HL-60/S4 (cell line): ENCODE measurements at regions not wholly inside any gene's neighbourhood (a gene's known extent, or its start where the extent isn't known, plus 50 kb on each side); places are given as distances from the start of the nearest gene placed in this dataset.

Experiments
- in situ Hi-C: fragments of 300-500 bp; cut with MboI; formaldehyde crosslinking; loops from 2 replicates; pipeline ENCODE4 v1.14.3; 2022; ENCODE audit warnings: low sequenced_read_pairs

DNA sequence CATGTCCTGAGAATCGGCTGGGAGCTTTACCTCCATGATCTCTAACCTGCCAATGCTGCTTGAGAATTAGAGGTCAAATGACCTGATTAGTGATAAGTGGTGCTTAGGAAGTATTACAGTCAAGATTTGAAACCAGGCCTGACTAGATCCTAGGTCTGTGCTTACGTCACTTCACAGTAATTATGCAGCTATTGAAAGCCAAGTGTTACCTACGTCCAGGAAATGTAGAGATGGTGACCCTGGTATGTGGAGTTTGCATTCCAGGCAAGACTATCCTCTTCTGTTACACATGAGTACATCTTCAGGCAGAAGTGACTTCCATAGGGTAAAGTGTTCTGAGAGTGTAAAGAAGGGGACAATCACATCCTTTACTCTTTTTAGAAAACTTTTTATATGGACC lies 530.4 kb upstream of the TENM4 start:
- in situ Hi-C loops, result no loop called here

GRCh38 chr11:79966592-79966991 lies 525.8 kb upstream of the TENM4 start:
- in situ Hi-C loops, result no loop called here

DNA sequence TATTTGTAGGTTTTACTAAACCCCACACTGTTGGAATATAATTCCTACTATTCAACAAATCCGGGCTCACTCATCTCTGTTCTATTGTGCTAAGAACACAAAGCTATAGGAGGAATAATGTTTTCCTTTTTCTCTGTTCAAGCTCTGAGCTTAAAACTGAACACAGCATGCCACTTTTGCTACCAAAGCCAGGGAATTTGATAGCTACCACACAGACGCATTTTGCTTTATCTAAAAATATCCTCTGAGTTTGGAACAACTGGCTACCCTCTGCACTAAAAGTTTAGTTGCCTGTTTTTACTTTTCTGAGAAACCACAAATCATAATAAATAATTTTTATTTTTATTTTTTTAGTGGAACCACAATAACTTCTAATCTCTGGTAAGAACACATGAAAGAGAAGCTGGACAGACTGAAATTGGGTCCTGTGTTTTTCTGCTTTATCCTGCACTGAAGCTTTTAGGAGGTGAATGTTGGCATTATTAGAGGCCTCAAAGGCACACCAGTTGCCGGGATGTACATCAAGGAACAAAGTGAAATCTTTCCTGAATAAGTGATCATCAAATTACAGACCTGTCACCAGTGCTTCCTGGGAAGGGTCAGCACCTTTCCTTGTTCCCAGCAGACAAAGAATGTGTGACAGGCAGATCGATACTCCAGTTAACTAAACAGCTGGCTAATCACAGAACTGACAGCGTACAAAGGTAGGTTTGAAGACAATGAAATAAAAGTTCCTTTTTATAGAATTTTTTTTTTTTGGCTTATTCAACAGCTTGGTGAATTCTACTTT lies 523.2 kb upstream of the TENM4 start:
- in situ Hi-C loops, result no loop called here

DNA sequence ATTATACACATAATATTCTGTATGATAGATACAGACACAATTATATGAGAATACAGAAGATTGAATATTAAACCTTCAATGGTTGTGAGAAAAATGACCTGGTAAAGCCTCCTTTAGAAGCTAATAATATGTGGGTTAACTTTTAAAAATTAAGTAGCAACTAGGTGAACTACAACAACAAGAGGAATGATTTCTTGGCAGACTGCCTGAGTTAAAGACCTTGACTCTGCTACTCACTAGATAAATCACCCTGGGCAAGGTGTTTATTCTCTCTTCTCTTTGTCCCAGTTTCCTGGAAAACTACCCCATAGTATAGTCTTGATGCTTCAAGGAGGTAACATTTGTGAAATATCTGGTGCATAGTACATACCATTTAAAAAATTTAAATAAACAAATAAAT lies 519.6 kb upstream of the TENM4 start:
- in situ Hi-C loops, result no loop called here

- in situ Hi-C loops, result no loop called here
Observed at GRCh38 chr11:79959318-79959717, 518.5 kb upstream of the TENM4 start.

DNA sequence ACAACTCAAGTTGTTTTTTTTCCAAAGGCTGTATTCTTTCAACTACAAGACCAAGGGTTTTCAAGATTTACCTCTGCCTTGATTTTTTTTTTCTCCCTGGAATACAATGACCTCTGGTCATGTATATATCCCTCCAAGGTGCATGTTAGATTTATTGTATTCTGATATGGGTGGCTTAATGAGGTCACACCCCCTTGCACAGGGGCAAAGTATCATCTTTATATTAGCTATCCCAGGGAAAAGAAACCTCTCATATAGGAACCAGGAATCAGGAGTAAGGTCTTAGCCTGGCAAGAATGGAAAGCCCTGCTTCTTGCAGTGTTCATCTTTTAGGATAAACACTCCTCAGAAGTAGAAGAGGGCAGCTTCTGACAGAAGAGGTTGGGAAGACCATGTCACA lies 516.9 kb upstream of the TENM4 start:
- in situ Hi-C loops, result no loop called here

DNA sequence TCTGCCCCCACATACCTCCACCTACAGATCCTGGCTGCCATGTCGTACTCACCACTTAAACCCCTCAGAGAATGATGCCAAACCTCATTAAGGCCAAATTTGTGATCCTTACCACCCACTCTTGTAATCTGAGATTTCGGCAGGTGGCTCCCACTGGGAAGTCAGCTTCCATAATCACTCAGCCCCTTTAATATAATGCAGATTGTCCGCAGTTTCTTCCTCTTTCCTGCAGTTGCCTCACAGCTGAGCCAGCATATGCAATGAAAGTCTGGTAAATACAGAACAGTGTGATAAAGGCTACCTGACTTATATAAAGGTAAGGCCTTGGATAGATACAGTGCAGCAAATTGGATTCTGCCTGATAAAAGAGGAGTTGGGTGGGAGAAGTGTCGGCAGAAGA lies 515.2 kb upstream of the TENM4 start:
- in situ Hi-C loops, result no loop called here

- in situ Hi-C loops, result no loop called here
Observed at GRCh38 chr11:79953629-79954028, 512.8 kb upstream of the TENM4 start.

DNA sequence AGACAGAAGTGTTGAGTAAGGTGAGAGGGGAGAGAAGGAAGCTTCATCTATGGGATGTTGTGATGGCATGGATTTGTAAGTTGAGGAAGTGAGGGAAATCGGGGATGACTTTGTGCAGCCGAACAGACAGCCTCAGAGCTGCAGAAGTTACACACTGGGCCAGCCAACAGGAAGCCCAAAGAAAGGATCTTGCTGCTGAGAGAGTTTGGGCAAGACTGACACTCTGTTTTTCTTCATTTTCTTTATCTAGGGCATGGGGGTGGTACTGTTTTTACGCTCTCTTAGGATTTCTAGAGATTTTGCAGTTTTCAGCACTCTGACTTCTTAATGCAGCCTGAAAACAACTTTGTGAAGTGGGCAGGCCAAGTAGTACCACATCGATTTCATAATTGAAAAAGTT lies 509.9 kb upstream of the TENM4 start:
- in situ Hi-C loops, result no loop called here

DNA sequence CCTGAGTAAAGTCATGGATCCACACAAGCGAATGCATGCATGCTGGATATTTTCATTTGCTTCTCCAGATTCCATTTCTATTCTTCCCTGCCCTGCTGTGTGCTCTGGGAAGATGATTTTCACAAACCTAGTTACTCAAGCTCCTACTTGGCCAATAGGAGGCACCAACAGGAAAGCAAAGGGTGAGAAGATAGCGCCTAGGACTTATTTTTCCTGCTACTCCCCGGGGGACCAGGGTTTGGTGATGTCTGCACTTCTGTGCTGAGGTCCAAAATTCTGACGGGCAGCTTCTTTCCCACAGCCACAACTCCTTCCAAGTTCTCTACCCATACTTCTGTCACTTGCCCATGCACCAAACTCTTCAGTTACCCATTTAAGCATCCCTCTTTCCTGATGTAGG lies 509.3 kb upstream of the TENM4 start:
- in situ Hi-C loops, result no loop called here

DNA sequence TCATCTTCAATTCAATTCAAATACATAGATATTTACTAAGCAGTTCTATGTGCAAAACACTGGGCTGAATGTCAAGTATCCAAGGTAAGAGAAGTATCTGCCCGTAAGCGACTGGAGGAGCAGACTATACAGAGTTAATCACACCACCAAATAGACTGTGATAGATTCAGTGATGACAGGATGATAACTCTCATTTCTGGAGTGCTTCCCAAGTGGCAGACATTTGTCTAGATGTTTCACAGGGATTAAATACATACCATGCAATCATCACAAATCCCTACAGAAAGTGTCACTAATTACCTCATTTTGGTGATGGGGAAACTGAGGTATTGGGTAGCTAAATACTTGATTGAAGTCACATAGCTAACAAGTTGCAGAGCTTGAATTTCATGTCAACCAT lies 508.7 kb upstream of the TENM4 start:
- in situ Hi-C loops, result no loop called here

DNA sequence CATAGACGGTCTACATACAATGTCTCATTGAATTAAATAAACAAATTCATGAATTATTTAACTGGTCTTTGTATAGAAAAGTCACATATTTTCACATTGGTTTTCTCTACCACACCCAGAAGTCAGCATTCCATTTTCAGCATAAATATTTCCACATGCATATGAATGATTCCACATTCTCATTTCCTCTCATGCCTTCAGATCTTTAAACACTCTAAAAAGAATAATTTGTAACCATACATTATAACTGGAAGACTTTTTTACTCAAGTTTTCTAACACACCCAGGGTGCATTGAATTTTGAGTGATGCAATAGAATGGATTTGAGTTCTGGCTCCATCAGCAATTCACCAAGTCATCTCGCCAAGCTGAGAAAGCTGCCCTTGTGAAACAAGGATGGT lies 501.8 kb upstream of the TENM4 start:
- in situ Hi-C loops, result no loop called here

DNA sequence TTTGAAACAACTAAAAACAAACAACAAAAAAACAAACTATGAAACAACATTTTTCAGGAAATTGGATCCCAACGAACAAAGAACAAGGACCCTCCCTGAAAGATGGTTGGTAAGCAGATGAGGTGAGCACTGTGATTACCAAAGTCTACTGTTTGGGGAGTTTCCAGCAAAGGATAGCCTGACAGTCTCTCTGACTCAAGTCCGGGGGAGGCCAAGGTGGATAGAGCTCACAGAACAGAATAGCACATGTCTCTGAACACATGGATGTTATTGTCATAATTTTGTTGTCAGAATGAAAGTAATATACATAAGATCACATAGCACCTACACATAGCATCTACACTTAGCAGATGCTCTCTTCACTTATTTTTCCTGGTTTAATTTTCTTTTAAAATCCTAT lies 501.3 kb upstream of the TENM4 start:
- in situ Hi-C loops, result no loop called here

DNA sequence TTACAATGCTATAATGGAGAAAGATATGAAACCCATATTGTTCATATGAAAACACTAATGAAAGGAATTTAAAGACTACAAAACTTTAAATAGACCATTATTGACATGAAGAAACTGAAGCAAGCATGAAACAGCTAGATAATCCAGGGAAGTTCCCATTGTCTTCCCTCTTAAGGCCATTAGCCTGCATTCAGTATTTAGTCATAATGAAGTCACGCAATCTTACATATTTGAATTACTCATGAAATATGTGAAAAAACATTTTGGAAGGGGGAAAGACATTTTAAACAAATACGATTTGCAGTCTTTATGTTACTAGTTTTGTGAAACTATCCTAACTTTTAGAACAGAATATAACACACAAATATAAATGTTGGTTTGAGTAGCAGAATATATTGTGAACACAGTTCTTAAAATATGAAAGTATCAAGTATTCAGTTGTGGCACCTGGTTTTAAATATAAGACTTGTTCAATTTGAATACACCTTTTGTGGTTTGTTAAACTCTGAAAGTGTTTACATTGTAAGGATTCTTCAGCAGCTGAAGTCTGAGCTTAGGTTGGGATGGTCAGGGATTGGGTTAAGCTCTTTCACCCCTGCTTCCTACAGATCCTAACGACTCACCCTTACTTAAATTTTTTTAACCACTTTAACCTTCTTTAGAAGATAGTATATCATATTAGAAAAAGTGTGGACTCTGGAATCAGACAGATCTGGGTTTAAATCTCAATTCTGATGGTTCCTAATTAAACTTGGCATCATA lies 500.3 kb upstream of the TENM4 start:
- in situ Hi-C loops, result no loop called here

DNA sequence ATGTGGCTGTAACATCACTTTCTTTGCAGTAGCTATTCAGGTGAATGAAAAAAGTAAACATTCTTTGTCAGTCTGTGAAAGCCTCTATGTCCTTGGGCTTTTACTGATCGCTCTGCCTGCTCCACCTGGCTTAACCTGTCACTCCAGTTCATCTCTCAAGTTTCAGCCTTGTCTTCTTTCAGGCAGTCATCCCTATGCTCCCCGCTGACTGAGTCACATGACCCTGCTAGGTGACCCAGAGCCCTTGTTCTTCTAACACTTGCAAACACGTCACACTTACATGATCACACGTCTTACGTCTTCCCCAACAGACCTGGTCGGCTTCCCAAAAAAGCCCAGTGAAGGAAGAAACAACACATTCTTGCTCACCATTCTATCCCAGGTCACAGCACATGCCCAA lies 499.3 kb upstream of the TENM4 start:
- in situ Hi-C loops, result no loop called here

- in situ Hi-C loops, result no loop called here
Observed at GRCh38 chr11:79939111-79939510, 498.3 kb upstream of the TENM4 start.

DNA sequence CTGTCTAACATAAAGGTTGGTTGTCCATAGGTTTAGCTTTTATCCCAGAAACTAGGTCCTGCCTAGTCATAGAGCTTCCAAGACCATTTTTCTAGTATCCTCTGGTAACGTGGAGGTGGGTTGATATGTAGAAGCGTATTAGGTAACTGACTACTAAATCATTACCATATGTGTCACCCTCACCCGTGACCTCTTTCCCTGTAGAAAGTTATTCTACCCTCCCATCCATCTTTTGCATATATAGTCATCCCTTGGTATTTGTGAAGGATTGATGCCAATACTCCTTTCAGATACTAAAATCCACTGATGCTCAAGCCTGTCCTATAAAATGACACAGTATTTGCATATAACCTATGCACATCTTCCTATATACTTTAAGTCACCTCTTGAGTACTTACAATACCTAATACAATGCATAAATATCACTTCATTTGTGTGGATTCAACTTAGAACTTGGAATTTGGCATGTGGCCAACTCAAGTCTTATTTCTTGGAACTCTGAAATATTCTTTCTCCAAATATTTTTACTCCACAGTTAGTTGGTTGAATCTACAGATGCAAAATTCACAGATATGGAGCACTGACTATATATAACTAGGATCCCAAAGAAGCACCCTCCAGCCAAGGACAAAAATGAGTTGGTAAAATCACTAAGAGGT lies 497.0 kb upstream of the TENM4 start:
- in situ Hi-C loops, result no loop called here

- in situ Hi-C loops, result no loop called here
Observed at GRCh38 chr11:79932612-79933011, 491.8 kb upstream of the TENM4 start.

GRCh38 chr11:79931692-79932091 lies 490.9 kb upstream of the TENM4 start:
- in situ Hi-C loops, result no loop called here

DNA sequence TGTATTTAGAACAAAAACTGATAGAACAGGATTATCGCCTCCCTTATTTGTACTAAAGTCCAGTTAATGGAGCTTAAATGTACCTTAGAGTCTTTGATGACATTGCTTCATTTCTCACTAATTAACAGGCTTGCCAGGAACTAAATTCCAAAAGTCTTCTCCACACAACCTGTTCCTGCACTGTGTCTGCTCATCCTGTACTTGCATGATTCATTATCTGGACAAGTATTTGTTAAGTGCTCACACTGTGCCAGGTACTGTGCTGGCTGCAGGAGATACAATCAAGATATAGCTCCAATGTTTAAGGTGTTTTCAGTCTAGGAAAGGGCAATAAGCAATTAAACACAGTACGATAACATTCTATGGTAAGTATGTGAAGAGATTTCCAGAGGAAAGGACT lies 485.9 kb upstream of the TENM4 start:
- in situ Hi-C loops, result no loop called here

DNA sequence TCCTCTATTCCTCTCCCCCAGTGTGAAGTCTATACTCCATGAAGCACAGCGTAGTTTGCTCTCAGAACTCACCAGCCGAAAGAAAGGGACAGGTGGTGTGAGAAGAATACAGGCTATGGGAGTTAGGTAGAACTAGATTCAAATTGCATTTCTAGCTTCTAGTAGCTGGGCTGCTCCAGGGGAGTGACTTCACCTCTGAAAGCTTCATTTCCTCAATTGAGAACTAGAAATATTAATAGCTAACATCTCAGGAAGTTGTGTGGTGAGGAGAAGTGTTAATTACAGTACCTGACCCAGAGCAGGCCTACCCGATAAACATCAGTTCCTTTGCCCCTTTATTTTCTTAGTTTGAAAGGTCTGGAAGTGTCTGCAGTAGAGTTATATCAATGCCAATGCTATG lies 484.7 kb upstream of the TENM4 start:
- in situ Hi-C loops, result no loop called here

DNA sequence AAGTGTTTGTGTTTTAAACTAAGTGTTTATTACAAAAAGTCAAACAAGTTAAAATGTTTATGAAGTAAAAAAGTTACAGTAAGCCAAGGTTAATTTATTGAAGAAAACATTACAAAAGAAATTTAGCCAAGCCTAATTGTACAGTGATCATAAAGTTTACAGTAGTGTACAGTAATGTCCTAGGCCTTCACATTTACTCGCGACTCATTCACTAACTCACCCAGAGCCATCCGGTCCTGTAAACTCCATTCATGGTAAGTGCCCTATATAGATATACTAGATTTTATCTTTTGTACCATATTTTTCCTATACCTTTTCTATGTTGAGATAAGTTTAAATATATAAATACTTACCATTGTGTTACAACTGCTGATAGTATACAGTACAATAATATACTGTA lies 481.8 kb upstream of the TENM4 start:
- in situ Hi-C loops, result no loop called here
